ENCODE measurements at regions not wholly inside any gene's neighbourhood (a gene's known extent, or its start where the extent isn't known, plus 50 kb on each side); places are given as distances from the start of the nearest gene placed in this dataset.

DNA sequence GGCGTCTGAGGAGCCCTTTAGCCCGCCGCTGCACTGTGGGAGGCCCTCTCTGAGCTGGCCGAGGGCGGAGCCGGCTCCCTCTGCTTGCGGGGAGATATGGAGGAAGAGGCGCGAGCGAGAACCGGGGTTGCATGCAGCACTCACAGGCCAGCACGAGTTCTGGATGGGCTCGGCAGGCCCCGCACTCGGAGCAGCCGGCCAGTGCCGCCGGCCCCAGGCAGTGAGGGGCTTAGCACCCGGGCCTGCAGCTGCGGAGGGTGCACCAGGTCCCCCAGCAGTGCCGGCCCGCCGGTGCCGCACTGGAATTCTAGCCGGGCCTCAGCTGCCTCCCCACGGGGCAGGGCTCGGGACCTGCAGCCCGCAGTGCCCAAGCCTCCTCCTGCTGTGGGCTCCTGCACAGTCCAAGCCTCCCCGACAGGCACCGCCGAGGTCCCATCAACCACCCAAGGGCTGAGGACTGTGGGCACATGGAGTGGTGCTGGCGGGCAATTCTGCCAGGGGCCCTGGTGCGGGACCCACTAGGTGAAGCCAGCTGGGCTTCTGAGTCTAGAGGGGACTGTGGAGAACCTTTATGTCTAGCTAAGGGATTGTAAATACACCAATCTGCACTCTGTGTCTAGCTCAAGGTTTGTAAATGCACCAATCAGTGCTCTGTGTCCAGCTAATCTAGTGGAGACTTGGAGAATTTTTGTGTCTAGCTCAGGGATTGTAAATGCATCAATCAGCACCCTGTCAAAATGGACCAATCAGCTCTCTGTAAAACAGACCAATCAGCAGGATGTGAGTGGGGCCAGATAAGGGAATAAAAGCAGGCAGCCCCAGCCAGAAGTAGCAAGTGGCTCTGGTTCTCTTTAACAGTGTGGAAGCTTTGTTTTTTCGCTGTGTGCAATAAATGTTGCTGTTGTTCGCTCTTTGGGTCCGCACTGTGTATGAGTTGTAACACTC, 329.7 kb upstream of the JARID2 start:
- no peaks in the 10 kb centered on the region for H3K36me3 ChIP-seq
- TF ChIP-seq, protein P1, sequence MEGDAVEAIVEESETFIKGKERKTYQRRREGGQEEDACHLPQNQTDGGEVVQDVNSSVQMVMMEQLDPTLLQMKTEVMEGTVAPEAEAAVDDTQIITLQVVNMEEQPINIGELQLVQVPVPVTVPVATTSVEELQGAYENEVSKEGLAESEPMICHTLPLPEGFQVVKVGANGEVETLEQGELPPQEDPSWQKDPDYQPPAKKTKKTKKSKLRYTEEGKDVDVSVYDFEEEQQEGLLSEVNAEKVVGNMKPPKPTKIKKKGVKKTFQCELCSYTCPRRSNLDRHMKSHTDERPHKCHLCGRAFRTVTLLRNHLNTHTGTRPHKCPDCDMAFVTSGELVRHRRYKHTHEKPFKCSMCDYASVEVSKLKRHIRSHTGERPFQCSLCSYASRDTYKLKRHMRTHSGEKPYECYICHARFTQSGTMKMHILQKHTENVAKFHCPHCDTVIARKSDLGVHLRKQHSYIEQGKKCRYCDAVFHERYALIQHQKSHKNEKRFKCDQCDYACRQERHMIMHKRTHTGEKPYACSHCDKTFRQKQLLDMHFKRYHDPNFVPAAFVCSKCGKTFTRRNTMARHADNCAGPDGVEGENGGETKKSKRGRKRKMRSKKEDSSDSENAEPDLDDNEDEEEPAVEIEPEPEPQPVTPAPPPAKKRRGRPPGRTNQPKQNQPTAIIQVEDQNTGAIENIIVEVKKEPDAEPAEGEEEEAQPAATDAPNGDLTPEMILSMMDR (IDR thresholded peaks at IDR 0.05) = no peak
- no peaks in the 10 kb centered on the region for H3K27me3 ChIP-seq
- no peak for DNase-seq (ENCODE audit: low spot score in 2 of 2)
- no peak overlapping the region for H3K27ac ChIP-seq
- no peak overlapping the region for H3K4me3 ChIP-seq
- H3K9me3 ChIP-seq = no peaks in the 10 kb centered on the region
- H3K4me1 ChIP-seq = no peaks in the 10 kb centered on the region
- intact Hi-C loops (cut with DNase I) = no loop called here

- Histone ChIP-seq H3K4me1 (no peaks in the 10 kb centered on the region), H3K27ac (no peak overlapping the region), H3K4me3 (no peak overlapping the region), H3K36me3 (no peaks in the 10 kb centered on the region), H3K27me3 (no peaks in the 10 kb centered on the region), H3K9me3 (no peaks in the 10 kb centered on the region)
- intact Hi-C loops (cut with DNase I) = no loop called here
- DNase-seq (ENCODE audit: low spot score in 2 of 2) = no peak
- TF ChIP-seq, protein P1 (IDR thresholded peaks at IDR 0.05) = no peak
Observed at GRCh38 chr6:14917109-14917910, 328.6 kb upstream of the JARID2 start.

- no peaks in the 10 kb centered on the region for H3K27me3 ChIP-seq
- intact Hi-C loops (cut with DNase I) = no loop called here
- H3K36me3 ChIP-seq = no peaks in the 10 kb centered on the region
- no peaks in the 10 kb centered on the region for H3K4me1 ChIP-seq
- no peaks in the 10 kb centered on the region for H3K9me3 ChIP-seq
- no peak overlapping the region for H3K27ac ChIP-seq
- no peak overlapping the region for H3K4me3 ChIP-seq
- TF ChIP-seq, protein P1 (IDR thresholded peaks at IDR 0.05) = no peak
- DNase-seq (ENCODE audit: low spot score in 2 of 2) = no peak
Observed at GRCh38 chr6:14918200-14918907, 327.5 kb upstream of the JARID2 start.

DNA sequence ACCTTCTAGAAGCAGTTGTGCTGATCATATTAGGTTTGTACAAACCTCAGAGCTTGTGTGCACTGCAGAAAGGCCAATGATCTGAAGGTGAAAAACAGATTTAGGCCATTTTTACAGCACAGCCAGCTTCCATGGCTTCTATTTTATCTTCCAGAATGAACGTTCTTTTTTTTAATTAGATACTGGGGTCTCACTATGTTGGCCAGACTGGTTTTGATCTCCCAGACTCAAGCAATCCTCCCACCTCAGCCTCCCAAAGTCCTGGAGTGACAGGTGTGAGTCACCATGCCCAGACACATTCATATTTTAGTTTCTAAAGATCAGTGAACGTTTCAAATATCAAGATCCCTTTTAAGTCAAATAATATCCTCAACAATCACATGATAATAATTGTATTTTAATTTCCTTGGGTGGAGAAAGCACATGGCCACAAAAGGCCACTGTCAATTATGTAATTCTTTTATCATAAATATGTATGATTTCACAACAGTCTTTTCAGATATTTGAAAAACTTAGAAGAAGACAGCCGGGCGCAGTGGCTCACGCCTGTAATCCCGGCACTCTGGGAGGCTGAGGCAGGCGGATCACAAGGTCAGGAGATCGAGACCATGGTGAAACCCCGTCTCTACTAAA, 326.7 kb upstream of the JARID2 start:
- no peak for DNase-seq (ENCODE audit: low spot score in 2 of 2)
- H3K36me3 ChIP-seq = no peaks in the 10 kb centered on the region
- TF ChIP-seq, protein P1 (IDR thresholded peaks at IDR 0.05) = no peak
- no peaks in the 10 kb centered on the region for H3K9me3 ChIP-seq
- no peak overlapping the region for H3K27ac ChIP-seq
- H3K4me1 ChIP-seq = peaks cover 0 to under 1% of the 10 kb centered on the region in 2 donors
- intact Hi-C loops (cut with DNase I) = no loop called here
- H3K4me3 ChIP-seq = no peak overlapping the region
- H3K27me3 ChIP-seq = no peaks in the 10 kb centered on the region

DNA sequence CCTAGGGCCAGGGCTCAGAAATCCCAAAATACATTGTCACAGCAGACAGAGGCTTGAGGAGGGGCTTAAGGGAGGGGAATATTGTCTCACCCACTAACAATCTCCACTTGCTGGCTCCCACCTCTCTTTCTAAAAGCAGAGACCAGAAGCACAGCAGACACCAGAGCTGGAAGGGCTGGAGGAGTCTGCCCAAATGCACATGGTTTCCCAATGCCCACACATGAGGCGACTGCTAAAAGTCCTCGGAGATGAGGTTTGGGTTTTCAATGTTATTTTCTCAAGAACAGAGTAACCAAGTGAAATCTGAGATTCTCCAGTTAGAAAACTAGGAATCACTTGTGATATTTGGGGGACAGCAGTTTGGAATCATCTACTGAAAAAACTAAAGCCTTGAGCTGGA, 325.6 kb upstream of the JARID2 start:
- Histone ChIP-seq H3K4me1 (peaks cover 0 to 10% of the 10 kb centered on the region in 2 donors), H3K36me3 (no peaks in the 10 kb centered on the region), H3K9me3 (no peaks in the 10 kb centered on the region), H3K27me3 (no peaks in the 10 kb centered on the region), H3K4me3 (no peak overlapping the region), H3K27ac (peak overlapping the region in 1 of 2 donors; percentile 12)
- DNase-seq (ENCODE audit: low spot score in 2 of 2) = no peak
- TF ChIP-seq, protein P1 (IDR thresholded peaks at IDR 0.05) = no peak
- intact Hi-C loops (cut with DNase I) = no loop called here
